Activated T-cell treated with anti-CD3 and anti-CD28 coated beads for 48 hours (primary cell): ENCODE measurements at regions not wholly inside any gene's neighbourhood (a gene's known extent, or its start where the extent isn't known, plus 50 kb on each side); places are given as distances from the start of the nearest gene placed in this dataset.
A peak's percentile ranks its signal among the peaks of the same experiment; 100 is the strongest.

ENCODE experiments used
- DNase-seq: peaks from one replicate; pipeline ENCODE4 v3.0.0-alpha.2; 2020; ENCODE audit warnings: low read depth

DNA sequence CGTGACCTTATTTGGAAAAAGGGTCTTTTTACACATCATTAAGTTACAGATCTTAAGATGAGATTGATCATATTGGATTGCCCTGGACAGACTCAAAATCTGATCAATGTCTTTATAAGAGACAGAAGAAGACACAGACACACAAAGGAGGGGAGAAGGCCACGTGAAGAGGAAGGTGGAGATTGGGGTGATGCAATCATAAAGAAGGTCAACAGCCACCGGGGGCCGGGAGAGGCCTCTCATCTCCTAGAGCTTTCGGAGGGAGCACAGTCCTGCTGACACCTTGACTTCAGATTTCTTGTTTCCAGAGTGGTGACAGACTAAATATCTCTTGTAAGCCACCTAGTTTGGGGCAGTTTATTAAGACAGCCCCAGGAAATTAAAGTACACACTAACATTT is 204.6 kb upstream of the CSF3R start:
- DNase-seq, result no peak

DNA sequence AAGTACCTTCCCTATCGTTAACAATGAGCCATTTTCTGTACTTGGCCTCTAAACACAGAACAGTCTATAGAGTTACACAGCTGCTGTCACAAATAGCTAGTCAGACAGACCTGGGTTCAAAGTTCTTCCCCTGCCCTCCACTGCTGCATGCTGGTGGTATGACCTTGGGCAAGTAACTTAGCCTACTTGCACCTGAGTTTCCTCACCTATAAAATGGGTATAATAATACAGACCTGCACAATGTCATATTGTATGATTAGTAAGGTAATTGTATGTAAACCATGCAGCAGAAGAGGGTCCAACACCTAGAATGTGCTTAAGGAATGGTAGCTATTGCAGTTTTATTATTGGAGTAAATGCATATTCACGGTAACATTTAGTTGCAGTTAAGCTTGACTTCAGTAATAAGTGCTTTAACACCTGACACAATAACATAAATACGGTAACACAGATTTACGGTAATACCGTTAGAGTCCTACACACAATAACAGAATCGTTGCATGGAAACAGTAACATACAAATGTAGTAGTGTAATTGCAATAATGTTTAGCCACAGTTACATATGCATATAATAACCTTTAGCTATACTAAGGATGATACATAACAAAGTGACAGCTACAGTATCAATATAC is 193.3 kb upstream of the CSF3R start:
- DNase-seq, result no peak

DNA sequence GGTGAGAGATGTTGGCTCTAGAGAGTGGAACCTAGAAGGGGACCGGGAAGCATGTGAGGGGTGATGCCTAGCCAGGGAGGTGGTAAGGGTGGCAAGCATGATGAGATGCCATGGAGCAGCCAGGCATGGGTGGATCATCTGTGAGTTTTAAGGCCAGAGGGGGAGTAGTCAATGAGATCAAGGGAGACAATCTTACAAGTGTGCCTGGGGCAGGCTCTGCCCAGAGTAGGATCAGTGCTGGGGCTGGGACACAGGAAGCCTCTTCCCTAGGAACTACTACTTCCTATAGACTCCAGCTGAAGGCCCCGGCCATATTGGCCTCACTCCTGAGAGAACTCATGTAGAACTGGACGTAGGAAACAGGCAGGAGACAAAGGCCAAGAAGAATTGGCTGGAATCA is 192.4 kb upstream of the CSF3R start:
- no peak for DNase-seq

- no peak for DNase-seq
These were observed 190.5 kb upstream of the CSF3R start for GRCh38 chr1:36673202-36673601.

DNA sequence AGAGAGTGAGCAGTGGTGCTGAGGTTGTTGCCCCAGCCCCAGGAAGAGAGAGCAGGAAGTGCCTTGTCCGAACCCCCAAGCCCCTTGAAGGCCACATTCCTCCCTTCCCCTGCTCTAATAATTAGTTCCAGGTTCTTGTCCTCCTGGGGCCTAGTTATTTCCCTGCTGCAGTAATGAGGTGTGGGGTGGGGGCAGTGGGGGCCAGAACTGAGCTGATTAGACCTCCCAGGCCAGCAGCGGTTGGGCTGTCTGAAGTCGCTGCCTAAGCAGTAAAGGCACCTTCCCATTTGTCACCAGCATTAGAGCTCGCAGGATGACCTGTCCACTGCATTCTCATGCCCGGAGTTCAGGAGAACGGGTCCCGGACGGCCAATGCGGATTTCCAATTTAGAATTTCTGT is 186.5 kb upstream of the CSF3R start:
- DNase-seq, result no peak

DNA sequence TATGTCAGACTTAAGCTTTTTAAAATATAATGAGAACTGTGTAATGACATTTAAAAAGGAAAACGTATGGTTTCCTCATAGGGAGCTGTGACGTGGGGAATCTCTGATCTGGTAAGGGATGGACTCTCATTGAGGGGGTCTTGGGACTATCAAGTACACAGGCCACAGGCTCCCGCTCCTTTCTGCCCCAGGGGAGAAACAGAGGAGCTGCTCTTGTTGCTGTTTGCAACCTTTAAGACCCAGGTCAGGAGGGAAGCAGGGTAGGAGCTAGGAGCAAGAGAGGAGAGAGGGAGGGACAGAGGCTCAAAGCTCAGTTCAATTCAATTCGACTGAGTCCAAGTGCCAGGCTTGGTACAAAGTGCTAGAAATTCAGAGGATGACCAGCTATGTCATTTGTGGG is 185.1 kb upstream of the CSF3R start:
- DNase-seq, result no peak

GRCh38 chr1:36667256-36667655 is 184.5 kb upstream of the CSF3R start:
- no peak for DNase-seq

GRCh38 chr1:36665478-36666080 is 182.9 kb upstream of the CSF3R start:
- no peak for DNase-seq

GRCh38 chr1:36664571-36665287 is 182.0 kb upstream of the CSF3R start:
- DNase-seq, result no peak

- DNase-seq, result no peak
These were observed 181.2 kb upstream of the CSF3R start for GRCh38 chr1:36663772-36664430.

DNA sequence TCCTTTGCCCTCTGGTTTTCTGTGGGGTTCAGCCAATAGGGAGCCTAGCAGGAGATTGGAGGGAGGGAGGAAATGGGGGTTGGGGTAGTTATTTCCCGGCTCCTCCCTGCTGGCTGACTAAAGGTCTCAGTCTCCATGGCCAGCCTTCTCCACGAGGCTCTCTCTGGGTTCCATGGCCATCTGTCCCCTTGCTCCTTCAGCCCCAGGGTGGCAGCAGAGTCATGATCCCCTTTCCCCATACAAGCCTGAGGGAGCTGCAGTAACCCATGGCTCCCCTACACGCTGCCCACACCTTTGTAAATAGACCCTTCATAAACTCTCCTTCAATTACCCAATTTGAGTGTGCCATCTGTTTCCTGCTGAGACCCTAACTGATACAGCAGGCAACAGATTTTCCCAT is 176.1 kb upstream of the CSF3R start:
- DNase-seq, result no peak

DNA sequence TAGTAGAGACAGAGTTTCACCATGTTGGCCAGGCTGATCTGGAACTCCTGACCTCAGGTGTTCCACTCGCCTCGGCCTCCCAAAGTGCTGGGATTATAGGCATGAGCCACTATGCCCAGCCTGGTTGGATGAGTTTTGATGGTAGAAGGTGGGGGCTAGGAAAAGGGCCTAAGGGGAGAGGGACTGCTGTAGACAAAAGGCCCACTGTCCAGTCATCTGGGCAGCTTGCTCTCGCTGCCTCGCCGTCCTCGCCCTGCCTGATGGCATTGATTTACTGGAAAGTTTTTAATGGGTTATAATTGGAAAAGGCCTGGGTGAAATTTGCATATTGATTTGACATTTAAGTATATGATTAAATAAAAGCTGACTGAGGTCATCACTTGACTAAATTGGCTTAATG is 175.1 kb upstream of the CSF3R start:
- DNase-seq, result no peak

DNA sequence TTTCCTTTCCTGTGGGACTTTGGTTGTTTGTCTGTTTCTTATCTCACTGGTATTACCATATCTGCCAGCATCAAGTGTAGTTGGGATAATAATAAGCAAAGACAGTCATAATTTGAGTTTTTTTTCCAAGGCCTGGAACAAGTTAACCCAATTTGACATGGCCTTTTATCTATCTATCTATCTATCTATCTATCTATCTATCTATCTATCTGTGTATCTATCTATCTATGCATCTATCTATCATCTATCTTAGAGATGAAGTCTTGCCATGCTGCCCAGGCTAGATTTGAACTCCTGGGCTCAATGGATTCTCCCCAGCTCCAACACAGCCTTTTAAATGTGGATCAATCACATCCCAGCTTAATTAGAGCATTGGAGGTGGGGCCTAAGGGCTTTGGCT is 174.1 kb upstream of the CSF3R start:
- no peak for DNase-seq

GRCh38 chr1:36656271-36656670 is 173.6 kb upstream of the CSF3R start:
- DNase-seq, result no peak

- no peak for DNase-seq
These were observed 171.9 kb upstream of the CSF3R start for GRCh38 chr1:36654586-36654985.

- DNase-seq, result no peak
These were observed 171.1 kb upstream of the CSF3R start for GRCh38 chr1:36653850-36654249.

DNA sequence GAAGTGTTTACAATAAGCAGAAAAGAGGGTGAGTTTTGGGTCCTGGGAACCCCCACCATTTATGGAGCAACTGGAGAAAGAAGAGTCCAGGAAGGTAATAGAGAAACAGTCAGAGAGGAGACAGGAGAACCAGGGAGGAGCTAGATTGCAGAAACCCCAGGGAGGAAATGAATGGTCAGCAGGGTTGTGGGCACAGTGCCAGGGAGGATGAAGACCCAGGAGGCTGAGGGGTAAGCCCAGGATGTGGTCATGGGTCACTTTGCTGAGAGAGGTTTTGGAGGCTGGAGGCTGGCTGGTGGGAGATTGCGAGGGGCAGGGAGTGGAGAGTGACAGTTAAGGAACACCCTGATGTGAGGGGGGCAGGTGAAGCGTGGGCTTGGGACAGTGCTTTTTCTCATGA is 169.9 kb upstream of the CSF3R start:
- DNase-seq, result no peak

DNA sequence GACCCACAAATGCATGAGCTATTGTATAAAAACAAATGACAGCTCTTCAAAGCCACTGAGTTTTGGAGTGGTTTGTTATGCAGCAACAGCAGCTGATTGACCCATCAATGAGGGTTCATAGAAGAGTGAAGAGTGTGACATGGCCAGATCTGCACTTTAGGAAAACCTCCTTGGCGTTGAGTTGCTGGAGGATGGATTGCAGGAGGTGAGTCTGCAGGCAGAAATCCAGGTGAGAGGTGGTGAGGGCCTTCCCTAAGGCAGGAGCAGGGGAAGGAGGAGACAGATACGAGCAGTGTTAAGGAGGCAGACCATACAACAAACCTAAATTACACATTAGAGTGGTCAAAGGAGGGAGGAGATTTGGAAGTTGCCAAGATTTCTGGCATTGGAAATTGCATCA is 169.3 kb upstream of the CSF3R start:
- no peak for DNase-seq

- no peak for DNase-seq
These were observed 168.6 kb upstream of the CSF3R start for GRCh38 chr1:36651176-36651910.

DNA sequence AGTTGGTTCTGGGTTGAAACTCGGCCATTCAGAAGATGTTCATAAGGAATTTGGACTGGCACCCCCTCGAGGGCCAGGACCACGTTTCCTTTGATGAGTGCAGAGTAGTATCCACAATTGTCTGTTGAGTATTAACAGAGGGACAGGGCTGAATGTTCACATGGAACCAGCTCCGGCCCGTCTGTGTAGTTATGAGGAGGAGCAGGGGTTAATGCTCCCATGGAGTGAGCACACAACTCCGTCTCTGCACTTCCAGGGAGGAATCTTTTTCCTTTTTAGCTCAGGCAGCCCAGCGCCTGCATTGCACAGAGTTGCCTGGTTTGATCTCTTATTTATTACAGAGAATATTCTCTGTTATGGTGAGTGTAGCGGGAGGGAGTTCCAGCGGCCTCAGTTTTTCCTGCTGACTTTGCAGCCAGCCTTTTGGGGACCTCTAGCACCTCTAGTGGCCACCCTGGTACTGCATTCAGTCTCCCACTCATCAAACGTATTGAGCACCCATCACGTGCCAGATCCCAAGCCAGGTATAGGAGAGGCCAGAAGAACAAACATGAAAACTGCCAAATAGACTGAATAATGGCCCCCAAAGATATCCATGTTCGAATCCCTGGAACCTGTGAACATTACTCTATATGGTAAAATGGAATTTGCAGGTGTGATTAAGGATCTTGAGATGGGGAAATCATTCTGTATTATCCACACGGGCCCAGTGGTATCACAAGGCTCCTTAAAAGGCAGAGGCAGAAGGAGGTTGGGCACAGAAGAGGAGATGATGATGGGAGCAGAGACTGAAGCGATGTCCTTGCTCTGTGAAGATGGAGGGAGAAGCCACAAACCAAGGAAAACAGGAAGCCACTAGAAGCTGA is 167.7 kb upstream of the CSF3R start:
- DNase-seq, result peak; percentile 58

DNA sequence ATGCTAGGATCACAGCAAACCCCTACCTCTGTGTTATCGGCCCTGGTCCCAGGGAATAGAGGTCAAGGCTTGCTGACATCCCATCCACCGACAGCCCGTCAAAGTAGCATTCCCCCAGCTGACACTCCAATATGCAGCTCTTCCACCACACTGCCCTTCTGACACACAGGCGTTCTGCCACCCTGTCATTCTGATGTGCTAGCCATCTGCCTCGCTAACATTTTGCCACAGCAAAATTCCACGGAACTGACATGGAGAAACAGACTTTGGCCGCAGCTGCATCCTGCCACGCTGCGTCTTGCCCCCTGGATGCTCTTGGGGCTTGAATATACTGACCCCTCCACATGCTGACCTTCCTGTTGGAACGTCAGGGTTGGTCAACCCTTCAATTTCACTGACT is 163.2 kb upstream of the CSF3R start:
- DNase-seq, result no peak

GRCh38 chr1:36644556-36644955 is 161.8 kb upstream of the CSF3R start:
- no peak for DNase-seq
